HG02852 (cell line): ENCODE measurements at regions not wholly inside any gene's neighbourhood (a gene's known extent, or its start where the extent isn't known, plus 50 kb on each side); places are given as distances from the start of the nearest gene placed in this dataset.
A peak's percentile ranks its signal among the peaks of the same experiment; 100 is the strongest.

Source experiments
- ATAC-seq: cut with Tn5 transposase; IDR thresholded peaks from one replicate; pipeline ENCODE4 v1.9.1; 2021; ENCODE audit warnings: mild to moderate bottlenecking, moderate library complexity; ENCODE audit not compliant: unreplicated experiment

- peak; percentile 77 for ATAC-seq
Measured at GRCh38 chr6:104326173-104327001, 533.3 kb downstream of the HACE1 start.

- ATAC-seq = peak; percentile 33
Measured at GRCh38 chr6:104325341-104326172, 534.2 kb downstream of the HACE1 start.

DNA sequence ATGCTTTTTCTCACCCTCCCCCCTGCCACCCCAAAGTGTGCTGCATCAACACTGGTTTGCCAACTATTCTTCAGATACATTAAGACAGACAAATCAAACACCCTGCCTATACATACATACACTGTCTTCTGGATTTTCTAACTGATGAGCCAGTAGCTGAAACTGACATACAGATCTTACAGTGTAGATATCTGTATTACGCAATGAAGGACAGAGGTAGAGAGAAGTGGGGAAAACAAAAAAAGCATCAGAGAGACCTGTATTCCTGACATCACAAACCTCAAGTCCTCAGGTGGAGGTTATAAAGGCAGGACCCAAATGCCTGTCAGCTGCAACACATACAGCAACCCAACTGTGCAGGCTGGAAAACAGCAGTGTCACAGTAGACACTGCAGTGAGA, 535.4 kb downstream of the HACE1 start:
- no peak for ATAC-seq

GRCh38 chr6:104322841-104323240, 536.9 kb downstream of the HACE1 start:
- ATAC-seq = no peak

DNA sequence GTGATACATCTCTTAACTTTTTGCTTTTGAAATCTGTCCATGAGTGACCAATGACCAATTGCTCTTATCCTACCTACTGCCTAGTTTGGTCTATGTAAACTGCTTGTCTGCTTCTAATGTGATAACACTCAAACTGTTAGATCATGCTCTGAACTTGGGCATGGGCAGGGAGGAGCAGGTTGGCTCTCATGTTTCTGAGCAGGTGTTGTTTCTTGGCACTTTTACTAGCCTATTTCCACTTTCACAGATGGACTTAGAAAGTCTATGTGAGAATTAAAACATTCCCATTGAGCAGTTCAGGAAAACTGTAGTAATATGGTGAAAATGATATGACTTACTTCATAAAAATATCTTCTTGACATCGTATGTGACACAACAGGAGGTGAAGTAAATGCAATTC, 538.4 kb downstream of the HACE1 start:
- no peak for ATAC-seq

GRCh38 chr6:104320896-104321295, 538.8 kb downstream of the HACE1 start:
- ATAC-seq = no peak

DNA sequence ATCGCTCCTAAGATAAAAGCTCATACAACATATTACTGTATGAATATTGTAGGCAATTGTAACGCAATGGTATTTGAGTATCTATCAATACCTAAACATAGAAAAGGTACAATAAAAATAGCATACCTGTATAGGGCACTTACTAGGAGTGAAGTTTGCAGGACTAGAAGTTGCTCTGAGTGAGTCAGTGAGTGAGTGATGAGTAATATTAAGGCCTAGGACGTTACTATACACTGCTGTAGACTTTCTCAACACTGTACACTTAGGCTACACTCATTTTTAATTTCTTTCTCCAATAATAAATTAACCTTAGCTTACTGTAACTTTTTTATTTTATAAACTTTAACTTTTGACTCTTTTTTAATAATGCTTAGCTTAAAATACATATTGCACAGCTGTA, 546.9 kb downstream of the HACE1 start:
- ATAC-seq = no peak

DNA sequence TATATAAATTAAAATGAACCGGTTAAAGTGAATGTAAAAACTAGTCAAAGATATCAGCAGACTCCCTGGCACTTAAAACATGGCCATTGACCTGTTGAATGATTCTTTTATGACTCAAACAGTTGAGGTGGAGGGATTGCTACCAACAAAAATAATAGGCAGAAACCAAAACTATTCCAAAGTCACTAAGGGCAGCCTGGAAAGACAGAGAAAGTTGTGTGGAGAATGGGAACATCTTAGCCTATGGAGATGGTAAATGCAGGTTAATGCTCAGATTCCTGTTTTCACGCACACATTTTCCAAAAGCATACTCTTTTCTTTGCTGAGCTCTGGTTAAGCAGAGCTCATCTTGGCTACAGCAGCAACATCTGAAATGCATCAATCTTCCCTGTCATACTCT, 553.5 kb downstream of the HACE1 start:
- no peak for ATAC-seq

GRCh38 chr6:104305206-104305605, 554.5 kb downstream of the HACE1 start:
- ATAC-seq = no peak

DNA sequence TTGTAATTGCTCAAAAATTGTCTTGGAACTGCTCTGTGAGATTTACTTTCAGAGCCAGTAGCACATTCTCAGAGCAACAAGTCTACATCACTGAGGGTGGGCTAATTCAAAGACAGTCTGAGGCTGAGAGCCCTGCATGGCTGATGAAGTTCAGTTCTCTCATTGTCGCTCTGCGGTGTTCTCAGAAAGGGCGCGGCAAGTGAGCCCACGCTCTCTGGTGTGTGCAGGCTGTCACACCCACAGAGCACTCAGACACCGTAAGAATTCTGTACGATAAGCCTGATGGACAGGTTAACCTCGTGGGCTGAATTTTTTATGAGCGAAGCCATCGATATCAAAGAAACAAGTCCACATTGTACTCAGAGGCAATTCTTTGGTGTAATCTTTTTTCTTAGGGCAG, 557.8 kb downstream of the HACE1 start:
- ATAC-seq = no peak

GRCh38 chr6:104286641-104287040, 573.1 kb downstream of the HACE1 start:
- ATAC-seq = no peak

GRCh38 chr6:104284872-104285271, 574.8 kb downstream of the HACE1 start:
- ATAC-seq = no peak

GRCh38 chr6:104282581-104282980, 577.1 kb downstream of the HACE1 start:
- ATAC-seq = no peak

DNA sequence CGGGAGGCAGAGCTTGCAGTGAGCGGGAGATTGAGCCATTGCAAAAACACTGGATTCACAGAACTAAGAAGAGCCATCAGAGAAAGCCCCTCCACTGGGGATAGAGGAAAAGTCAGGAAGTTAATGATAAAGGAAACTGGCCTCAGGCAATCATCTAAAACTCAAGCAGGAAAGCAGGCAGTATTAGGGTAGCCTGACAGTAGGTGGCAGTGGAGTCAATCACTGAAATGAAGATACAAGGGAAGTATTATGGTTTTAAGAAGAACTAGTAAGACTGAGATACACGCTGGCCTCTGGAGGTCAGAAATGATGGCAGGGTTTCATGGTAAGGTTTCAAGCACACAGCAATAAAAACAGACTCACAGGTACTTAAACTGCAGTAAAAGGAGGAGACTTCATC, 578.3 kb downstream of the HACE1 start:
- ATAC-seq = no peak

- no peak for ATAC-seq
Measured at GRCh38 chr6:104268389-104268788, 591.3 kb downstream of the HACE1 start.

DNA sequence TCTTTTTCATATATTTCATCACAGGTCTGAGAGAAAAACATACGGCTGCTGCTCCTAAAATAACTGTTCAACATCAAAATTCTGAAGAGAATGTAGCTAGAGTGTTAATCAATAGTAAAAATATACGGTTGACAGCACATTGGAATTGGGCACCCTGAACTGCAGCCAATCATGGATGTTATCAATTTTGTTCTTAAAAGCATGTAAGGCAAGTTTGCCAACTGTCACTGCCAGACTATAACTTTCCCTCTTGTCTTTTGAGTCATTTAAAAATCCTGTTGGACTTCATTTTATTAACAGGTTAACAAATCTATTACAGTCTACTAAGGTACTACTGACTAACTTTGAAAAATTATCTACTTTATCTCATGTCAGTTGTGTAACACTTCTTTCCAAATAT, 592.8 kb downstream of the HACE1 start:
- ATAC-seq = no peak

GRCh38 chr6:104256646-104257045, 603.1 kb downstream of the HACE1 start:
- no peak for ATAC-seq

GRCh38 chr6:104253236-104253635, 606.5 kb downstream of the HACE1 start:
- ATAC-seq = no peak

DNA sequence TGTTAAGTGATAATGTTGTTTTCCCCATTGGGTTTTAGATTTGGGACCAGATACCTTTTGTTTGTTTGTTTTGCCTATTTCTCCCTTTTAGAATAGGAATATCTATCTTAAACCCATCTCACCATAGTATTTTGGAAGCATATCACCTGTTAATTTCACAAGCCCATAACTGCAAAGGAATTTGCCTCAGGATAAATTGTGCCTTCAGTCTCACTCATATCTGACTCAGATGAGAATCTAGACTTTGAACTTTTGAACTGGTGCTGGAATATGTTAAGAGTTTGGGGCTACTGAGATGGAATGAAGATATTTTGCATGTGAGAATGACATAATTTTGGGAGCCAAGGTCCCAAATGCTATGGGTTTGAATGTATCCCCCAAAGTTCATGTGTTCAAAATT, 607.4 kb downstream of the HACE1 start:
- no peak for ATAC-seq

DNA sequence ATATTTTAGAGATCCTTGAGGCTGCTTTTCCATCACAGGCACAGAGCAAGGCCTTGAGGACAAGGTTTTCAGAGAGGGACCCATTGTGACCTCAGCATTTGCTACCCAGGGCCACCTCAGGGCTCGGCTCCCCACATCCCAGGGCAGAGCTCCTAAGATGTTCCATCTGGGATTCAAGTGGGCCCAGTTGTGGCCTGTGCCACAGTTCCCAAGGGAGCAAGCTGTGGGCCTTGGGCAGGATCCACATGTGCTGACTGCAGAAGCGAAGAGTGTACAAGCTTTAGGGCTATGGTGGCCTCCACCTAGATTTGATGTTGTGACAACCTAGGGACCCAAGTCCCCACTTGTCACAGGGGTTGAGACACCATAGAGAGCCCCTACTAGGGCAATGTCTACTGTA, 608.1 kb downstream of the HACE1 start:
- no peak for ATAC-seq

GRCh38 chr6:104240865-104241264, 618.9 kb downstream of the HACE1 start:
- ATAC-seq = no peak

GRCh38 chr6:104239971-104240370, 619.7 kb downstream of the HACE1 start:
- ATAC-seq = no peak
